NCI-H128 (cell line): ENCODE measurements at regions not wholly inside any gene's neighbourhood (a gene's known extent, or its start where the extent isn't known, plus 50 kb on each side); places are given as distances from the start of the nearest gene placed in this dataset.
"Not testable (repeated sequence)": the region's sequence is repeated elsewhere in the genome, so short reads cannot be mapped to it uniquely, and the experiment has no call there.

Experiments used
- DNase-seq: peaks from one replicate; lab custom pipeline; 2025; ENCODE audit not compliant: unreplicated experiment; lab: John Stamatoyannopoulos, UW

DNA sequence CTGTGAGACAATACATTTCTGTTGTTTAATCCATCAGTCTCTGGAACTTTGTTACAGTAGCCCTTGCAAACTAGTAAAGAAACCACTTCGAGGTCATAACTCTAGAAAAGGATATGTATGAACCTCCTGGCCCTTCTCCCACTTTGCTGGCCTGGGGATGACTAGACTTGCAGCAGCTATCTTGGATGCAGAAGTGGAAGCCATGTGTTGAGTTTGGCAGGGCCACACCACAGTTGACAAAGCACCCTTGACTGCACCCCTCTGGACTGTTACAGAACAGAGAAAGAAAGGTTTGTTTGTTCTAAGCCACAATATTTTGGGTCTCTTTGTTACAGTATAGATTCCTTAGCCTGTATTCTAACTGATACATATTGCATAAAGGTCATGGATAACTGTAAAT lies 183.2 kb upstream of the TAS2R1 start:
- no peak for DNase-seq

DNA sequence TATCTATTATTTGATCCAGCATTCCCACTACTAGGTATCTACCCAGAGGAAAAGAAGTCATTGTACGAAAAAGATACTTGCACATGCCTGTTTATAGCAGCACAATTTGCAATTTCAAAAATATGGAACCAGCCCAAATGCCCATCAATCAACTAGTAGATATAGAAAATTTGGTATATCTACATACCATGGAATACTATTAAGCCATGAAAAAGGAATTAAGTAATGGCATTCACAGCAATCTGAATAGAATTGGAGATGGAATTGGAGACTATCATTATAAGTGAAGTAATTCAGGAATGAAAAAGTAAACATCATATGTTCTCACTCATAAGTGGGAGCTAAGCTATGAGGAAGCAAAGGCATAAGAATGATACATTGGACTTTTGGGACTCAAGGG lies 177.2 kb upstream of the TAS2R1 start:
- DNase-seq, result not testable (repeated sequence)

DNA sequence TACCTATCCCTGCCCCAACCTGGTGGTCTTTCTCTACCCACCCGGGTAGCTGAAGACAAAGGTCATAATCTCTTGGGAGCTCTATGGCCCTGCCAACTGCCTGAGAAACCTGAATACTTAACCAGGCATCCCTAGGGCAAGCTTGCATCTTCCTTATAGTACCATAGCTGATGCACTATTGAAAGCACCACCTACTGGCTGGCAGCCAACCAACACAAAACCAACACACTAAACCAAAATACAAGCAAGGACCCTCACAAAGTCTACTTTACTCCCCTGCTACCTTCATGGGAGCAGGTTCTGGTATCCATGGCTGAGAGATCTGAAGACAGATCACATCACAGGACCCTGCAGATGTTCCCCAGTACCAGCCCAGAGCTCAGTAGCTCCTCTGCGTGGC lies 171.8 kb upstream of the TAS2R1 start:
- no peak for DNase-seq

DNA sequence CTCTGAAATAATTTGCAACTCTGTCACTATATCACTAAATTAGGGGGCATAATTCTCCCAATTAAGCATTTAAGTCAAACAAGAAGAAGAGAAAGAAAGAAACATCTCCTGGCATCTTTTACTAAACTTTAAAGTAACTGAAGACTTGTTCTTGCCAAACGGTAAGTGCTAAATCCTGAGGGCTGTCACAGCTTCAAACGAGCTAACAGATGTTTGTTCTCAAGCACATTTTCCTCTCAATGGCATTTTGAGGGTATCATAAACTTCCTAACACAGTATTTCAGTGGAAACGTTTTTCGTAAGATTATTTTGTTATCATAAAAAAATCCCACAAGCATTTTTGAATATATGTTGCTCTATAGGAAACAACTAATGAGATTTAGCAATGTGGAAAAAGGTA lies 169.5 kb upstream of the TAS2R1 start:
- no peak for DNase-seq

DNA sequence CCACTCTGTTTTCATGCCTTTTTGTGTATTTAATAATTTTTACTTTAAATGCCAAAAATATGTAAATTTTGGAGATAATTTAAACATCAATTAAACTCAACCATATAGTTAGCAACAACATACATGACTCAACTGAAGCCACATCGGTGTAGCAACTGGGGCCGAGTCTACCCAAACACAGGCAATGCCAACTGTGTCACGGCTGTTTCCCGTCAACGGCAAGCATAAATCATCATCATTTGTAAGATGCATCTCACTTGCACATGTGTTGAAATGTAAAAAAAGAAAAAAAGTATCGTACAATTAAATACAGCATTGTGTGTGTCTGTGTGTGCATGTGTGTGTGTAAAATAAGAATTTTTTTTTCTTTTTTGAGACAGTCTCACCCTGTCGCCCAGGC lies 160.1 kb upstream of the TAS2R1 start:
- no peak for DNase-seq

DNA sequence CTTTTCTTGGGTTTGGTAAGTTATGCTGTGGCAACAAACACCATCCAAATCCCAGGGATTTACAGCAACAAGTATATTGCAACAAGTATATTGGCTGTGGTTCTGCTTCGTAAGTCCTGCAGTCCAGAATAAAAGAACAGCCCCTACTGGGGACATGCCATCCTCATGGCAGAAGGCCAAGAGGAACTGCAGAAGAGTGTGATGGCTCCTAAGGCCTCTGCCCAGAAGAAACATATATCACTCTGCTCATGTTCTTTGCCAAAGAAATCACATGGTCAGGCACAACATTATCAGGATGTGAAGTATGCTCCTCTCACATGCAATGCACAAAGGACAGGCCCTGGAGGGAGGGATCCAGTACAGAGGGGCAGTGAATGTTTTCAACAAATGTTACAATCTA lies 159.6 kb upstream of the TAS2R1 start:
- no peak for DNase-seq

DNA sequence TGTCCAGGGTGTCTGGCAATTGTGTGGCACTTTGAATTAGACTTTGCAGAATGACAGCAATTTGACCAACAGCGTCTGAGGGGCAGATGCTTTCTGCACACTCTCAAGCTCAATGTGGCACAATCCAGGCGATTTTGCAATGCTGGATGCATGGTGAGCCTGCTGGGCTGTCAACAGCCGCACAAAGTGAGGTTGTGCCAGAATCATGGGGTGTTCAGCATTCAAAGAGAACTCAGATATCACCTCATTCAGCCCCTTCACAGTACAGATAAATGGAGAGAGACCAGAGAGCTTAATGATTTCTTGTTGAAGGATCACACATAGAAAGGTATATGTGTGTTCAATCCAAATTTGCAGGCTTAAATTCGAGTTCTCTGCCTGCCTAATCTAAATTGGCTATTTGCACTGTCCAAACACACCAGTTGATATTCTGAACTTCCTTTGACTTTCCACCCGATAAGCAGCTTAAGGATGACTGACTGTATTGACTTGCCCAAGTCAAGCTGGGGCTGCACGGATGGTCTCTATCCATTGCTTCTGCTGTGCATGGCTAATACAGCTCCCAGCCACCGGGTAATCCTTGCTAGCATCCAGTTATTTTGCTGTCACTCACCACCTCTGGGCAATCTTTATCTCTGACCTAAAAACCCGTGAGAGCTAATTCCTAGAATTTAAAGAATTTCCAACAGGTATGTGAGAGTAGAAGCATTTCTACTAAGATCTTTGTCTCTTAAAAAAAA lies 157.9 kb upstream of the TAS2R1 start:
- DNase-seq, result no peak

DNA sequence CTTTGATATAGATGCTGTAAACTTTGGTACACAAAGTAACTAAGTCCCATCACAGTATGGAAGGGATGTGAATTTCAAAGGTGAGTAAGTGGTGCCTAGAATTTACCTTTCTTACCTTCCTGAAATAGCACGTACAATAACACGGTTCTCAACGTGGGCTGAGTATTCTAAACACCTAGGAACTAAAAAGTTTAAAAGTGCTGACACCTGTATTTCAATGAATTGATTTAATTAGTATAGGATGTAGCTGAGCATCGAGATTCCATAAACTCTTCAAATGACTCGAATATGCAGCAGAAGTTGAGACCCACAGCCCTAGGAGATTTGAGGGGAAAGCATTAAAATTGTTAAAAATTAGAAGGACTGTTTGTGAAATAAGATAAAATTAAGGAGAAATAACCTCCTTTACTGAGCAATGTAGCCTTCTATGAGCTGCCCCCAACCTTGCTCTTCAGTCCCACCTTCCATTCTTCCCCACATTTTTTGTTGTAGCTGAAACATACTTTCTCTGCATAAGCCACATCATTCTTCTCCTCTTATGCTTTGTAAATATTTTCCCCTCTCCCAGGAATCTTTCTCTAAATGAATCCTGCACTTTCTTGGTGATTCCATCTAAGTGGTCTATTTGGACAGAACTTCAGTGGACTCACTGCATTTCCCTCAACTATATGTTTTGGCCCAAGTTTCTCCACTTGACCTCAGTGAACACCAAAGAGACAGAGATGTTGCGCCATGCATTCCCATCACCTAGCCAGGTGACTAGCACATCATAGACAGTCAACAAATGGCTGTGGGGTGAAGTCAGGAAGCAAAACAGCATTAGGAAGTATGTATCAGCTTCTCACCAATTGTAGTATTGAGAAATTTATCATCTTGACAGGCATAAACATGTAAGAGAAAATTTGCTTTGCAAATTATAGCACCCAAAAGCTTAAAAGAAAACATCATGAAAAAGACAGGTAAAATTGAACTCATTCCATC lies 156.5 kb upstream of the TAS2R1 start:
- no peak for DNase-seq

DNA sequence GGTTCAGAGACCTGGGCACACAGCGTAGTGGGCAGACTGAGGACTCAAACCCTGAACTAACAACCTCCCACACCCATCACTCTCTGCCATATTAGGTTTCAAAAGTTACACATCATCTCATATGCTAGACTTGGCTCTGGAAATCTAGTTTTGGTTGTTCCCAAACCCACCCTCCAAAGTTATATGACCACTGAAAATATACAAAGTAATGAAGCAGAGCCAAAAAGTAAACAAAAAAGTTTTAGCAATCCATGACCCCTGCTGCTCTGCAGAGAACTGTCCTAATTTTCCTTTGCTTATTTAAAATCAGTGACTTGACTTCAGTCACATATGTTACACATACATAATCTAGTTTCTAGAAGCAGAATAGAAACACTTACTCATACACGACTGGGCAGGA lies 155.6 kb upstream of the TAS2R1 start:
- DNase-seq, result no peak

DNA sequence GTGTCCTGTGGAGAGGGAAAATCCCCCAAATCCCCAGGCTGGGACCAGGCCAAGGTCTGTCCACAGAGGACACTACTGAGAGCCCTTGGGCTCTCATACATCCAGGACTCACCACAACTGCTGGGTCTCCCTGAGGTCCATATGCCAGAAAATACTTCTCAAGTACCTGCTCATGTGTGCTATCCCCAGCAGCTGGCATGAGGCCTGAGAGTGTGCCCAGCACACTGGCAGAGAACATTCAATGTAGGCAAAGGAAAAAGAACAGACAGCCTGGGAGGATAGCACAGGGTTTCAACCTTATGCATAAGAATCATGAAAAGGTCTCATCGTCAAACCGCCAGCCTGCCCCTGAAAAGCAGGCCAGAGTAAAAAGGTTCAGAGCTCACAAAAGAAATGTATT lies 154.1 kb upstream of the TAS2R1 start:
- DNase-seq, result no peak

DNA sequence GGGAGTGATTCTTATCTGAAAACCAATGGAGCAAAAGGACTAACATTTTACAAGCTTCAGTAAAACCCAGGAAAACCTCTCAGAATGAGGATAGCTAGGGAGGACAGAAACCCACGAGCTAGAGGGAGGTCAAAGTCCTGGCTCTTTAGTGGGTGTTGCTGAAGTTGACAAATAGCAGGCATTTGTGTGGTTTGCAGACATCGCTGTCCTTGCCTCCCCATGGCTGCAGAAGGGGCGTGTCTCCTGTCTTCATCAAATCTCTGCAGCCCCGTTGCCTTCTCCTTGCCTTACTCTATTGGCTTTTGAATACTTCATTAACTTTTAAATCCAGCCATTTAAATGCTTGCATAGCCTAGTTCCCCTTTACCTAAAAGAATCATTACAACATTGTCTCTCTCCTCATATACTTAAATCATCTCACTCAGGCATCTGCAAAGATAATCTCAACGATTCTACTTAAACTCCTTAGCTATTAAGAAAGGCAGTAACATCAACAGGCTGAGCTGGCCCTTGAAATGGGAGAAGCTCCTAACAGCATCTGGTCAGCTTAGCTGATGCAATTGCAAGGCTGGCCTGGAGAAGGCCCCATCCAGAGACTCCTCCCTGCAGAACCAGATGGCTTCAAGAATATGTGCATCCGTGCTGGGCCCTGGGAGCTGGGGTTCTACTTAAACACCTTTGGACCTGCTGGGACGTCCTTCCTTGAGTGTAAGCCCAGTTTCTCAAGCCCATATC lies 152.8 kb upstream of the TAS2R1 start:
- DNase-seq, result no peak

DNA sequence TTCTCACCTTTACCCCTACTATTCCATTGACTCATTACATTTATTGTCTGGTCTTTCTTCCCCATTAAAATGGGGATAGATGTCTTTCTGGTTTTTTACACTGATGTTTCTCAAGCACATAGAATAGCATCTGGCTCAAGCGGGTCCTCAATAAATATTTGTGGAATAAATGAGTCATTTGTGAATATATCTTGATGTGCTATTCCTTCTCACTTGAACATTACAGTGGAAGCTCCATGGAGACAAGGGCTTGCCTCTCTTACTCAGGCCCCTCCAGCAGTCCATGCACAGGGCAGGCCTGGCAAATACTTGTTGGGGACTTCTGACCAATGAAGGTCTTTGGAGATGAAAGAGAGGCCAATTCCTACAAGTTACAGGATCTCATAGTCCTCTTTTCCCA lies 151.7 kb upstream of the TAS2R1 start:
- DNase-seq, result no peak

DNA sequence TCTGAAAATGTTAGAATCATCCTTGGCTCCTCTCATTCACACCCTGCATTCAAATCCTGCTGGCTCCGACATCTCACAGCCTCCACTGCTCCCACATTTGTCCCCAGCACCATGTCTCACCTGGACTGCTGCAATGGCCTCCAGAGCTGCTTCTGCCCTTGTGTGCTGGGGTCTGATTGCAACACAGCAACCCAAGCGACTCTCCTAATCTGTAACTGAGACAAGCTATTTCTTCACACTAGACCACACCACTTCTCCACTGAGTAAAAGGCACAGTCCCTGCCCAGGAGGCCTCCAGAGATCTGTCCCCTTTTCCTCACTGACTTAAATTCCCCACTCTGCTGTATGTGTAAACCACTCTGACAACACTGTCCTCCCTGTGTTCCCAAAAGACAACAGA lies 151.1 kb upstream of the TAS2R1 start:
- no peak for DNase-seq

DNA sequence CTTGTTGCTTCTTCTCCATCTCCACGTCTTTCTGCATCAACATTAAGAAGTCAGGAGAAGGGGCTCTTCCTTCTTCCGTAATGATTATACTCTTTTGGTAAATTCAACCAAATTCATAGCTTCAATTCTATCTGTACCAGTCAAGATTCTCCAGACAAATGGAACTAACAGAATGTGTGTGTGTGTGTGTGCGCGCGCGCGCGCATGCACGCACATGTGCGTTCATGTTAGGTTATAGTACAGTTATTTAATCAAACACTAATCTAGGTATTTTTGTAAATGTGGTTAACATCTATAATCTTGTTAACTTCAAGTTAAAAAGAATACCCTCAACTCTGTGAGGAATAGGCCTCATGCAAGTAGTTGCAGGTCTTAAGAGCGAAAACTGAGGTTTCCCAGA lies 150.3 kb upstream of the TAS2R1 start:
- no peak for DNase-seq

DNA sequence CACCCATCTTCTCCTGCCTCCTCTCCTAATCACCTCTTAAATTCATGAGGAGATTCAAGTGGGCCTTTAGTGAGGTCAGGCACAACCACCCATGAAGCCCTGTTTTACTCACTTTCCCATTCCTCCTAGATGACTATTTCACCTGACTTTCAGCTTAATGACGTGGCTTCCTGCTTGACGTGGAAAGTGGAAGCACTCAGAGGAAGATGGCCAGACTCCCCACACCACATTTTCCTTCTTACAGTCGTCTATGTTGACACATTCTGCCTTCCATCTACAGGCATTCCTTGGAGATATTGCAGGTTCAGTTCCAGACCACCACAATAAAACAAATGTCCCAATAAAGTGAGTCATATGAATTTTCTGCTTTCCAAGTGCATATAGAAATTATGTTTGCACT lies 146.4 kb upstream of the TAS2R1 start:
- no peak for DNase-seq

DNA sequence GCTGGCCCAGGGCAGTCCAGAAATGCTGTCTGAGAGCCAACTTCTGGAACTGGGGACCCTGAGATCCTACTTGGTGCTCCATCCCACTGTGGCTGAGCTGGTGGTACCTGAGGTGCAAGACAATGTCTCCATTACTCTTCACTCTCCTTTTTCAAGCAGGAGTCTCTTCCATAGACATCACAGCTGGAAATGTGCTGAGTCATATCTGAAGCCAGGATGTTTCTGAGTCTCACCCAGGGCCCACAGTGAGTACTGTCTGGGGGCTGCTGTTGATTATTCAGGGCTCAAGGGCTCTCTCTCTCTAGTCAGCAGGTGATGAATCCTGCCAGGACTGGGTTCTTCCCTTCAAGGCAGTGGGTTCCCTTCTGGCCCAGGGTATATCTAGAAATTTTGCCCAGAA lies 145.2 kb upstream of the TAS2R1 start:
- no peak for DNase-seq

DNA sequence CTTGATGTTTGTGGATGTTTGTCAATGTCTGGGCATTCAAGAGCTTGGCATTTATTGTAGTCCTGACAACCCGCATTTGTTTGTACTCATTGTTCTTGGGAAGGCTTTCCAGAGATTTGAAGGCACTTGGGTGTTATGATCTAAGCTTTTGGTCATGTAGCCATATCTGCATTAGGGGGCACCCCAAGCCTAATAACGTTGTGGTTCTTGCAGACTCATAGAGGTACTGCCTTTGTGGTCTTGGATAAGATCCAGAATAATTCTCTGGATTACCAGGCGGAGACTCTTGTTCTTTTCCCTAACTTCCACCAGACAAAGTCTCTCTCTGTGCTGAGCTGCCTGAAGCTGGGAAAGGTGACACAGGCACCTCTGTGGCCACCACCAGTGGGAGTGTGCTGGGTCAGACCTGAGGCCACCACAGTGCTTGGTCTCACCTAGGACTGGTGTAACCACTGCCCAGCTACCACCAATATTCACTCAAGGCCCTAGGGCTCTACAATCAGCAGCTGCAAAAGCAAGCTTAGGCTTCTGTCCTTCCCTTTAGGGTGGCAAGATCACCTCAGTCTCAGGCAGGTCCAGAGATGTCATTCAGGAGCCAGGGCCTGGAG lies 144.4 kb upstream of the TAS2R1 start:
- no peak for DNase-seq

DNA sequence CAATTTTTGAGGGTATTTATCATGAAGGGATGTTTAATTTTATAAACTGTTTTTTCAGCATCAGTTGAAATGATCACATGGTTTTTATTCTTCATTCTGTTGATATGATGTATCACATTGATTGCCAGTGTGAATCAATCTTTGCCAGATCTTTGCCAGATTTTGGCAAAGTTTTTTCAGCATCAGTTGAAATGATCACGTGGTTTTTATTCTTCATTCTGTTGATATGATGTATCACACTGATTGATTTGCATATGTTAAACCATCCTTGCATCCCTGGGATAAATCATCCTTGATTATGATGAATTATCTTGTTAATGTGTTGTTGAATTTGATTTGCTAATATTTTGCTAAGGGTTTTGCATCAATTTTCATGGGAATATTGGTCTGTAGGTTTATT lies 140.9 kb upstream of the TAS2R1 start:
- no peak for DNase-seq

DNA sequence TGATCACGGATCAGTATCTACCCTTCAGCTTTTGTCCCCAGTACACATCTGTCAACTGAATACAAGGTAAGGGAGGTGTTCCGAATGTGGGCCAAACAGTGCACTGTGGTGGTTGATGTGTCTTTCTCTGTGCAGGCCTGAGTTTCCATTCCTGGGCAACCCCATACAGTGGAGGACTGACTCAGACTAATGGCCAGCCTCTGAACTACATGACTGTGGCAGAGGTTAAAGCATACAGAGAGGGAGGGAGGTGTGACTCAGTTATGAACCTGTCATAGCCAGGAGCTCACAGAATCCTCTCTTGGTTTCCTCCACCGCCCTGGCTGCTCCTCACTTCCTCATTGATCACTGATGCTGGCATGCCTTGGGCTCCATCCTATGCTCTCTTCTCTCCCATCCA lies 136.4 kb upstream of the TAS2R1 start:
- DNase-seq, result no peak

DNA sequence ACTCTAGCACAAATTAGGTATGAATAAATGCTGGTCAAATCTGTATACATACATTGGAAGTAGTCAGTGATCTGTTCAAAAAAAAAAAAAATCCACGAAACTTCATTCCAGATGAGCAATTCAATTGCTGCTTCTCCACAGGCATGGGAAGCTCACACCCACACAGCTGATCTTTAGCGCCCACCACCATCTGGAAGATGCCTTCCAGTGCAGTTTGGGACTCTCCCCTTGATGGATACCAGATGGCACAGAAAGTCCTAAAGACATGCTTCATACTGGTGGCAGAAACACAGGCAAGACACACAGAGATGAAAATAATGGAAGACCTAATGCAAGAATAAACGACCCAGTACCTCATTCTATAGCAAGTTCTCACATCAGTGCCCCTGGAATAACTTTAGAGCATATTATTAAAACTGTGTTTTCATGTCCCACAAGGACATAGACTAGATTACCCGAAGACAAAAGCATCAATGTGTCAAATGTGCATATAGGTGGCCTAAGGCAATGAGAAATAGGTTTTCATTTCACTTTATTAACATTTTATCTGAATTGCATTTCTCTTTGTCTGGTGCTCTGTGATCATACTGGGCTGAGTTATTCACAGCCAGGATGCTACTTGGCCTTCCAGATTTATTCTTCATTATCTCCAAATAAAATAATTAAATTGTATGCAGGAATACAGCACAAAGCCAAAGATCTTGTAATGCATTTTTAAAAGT lies 135.4 kb upstream of the TAS2R1 start:
- DNase-seq, result no peak

DNA sequence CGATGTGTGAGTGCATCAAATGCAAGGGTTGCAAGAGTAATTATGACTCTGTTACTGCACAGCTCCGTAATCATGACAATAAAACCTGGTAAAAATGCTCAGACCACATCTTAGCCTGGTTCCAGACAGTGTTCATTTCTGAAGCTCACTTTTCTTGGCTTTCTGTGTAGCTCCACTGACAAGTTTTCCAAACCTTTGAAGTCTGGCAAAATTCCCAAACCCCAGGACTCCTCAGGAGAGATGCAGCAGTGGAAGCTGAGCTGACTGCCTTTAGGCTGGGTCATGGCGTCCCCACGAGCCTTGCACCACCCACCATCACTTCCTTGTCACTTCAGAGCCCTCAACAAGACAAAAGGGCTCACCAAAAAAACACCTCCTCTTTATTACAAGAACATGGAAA lies 131.6 kb upstream of the TAS2R1 start:
- no peak for DNase-seq
